ENCODE measurements at regions not wholly inside any gene's neighbourhood (a gene's known extent, or its start where the extent isn't known, plus 50 kb on each side); places are given as distances from the start of the nearest gene placed in this dataset.

- TF ChIP-seq CTCF (IDR thresholded peaks at IDR 0.05) (no peak), ZFX (IDR thresholded peaks at IDR 0.05; ENCODE audit: borderline replicate concordance) (no peak)
Measured at GRCh38 chr2:216925636-216926366, 65.9 kb upstream of the TNP1 start.
